ENCODE measurements at regions not wholly inside any gene's neighbourhood (a gene's known extent, or its start where the extent isn't known, plus 50 kb on each side); places are given as distances from the start of the nearest gene placed in this dataset.

GRCh38 chr10:36256166-36256565 lies 614.1 kb upstream of the FZD8 start:
- TF ChIP-seq YY1 (IDR thresholded peaks at IDR 0.05; ENCODE audit: insufficient read depth, insufficient read length) = no peak
- no peak for TF ChIP-seq SUZ12 (IDR thresholded peaks at IDR 0.05; ENCODE audit: extremely low read depth, insufficient read depth, insufficient read length)
- no peak for TF ChIP-seq ZNF274 (IDR thresholded peaks at IDR 0.05; ENCODE audit: low read depth, low read length)

GRCh38 chr10:36254199-36254598 lies 612.1 kb upstream of the FZD8 start:
- no peak overlapping the region for H3K9ac ChIP-seq (ENCODE audit: insufficient read length, low read depth)
- no peaks in the 10 kb centered on the region for H3K4me1 ChIP-seq (ENCODE audit: insufficient read depth, insufficient read length)
- no peak overlapping the region for H3K4me3 ChIP-seq (ENCODE audit: insufficient read length, low read depth)
- no peaks in the 10 kb centered on the region for H3K36me3 ChIP-seq (ENCODE audit: insufficient read depth, insufficient read length, low read length)
- TF ChIP-seq YY1 (IDR thresholded peaks at IDR 0.05; ENCODE audit: insufficient read depth, insufficient read length) = no peak
- TF ChIP-seq SUZ12 (IDR thresholded peaks at IDR 0.05; ENCODE audit: extremely low read depth, insufficient read depth, insufficient read length) = no peak
- no peak for TF ChIP-seq ZNF274 (IDR thresholded peaks at IDR 0.05; ENCODE audit: low read depth, low read length)
- no peaks in the 10 kb centered on the region for H3K27me3 ChIP-seq (ENCODE audit: insufficient read depth, insufficient read length)
- DNase-seq (ENCODE audit: low read depth, low spot score) = no peak
- H3K9me3 ChIP-seq (ENCODE audit: insufficient read depth, low read length) = no peaks in the 10 kb centered on the region

More at GRCh38 chr10:36256166-36256565, 614.1 kb upstream of the FZD8 start:
- H3K36me3 ChIP-seq (ENCODE audit: insufficient read depth, insufficient read length, low read length) = no peaks in the 10 kb centered on the region
- H3K27me3 ChIP-seq (ENCODE audit: insufficient read depth, insufficient read length) = no peaks in the 10 kb centered on the region
- H3K4me1 ChIP-seq (ENCODE audit: insufficient read depth, insufficient read length) = no peaks in the 10 kb centered on the region
- no peak overlapping the region for H3K9ac ChIP-seq (ENCODE audit: insufficient read length, low read depth)
- no peaks in the 10 kb centered on the region; the same call in 1 of the 2 replicates for H3K9me3 ChIP-seq (ENCODE audit: insufficient read depth, low read length)
- DNase-seq (ENCODE audit: low read depth, low spot score) = no peak
- H3K4me3 ChIP-seq (ENCODE audit: insufficient read length, low read depth) = no peak overlapping the region

- Histone ChIP-seq H3K4me3 (ENCODE audit: insufficient read length, low read depth) (no peak overlapping the region), H3K9ac (ENCODE audit: insufficient read length, low read depth) (no peak overlapping the region), H3K9me3 (ENCODE audit: insufficient read depth, low read length) (no peaks in the 10 kb centered on the region), H3K36me3 (ENCODE audit: insufficient read depth, insufficient read length, low read length) (no peaks in the 10 kb centered on the region), H3K4me1 (ENCODE audit: insufficient read depth, insufficient read length) (no peaks in the 10 kb centered on the region), H3K27me3 (ENCODE audit: insufficient read depth, insufficient read length) (no peaks in the 10 kb centered on the region)
- no peak for DNase-seq (ENCODE audit: low read depth, low spot score)
- TF ChIP-seq ZNF274 (IDR thresholded peaks at IDR 0.05; ENCODE audit: low read depth, low read length) (no peak), SUZ12 (IDR thresholded peaks at IDR 0.05; ENCODE audit: extremely low read depth, insufficient read depth, insufficient read length) (no peak), YY1 (IDR thresholded peaks at IDR 0.05; ENCODE audit: insufficient read depth, insufficient read length) (no peak)
Measured at GRCh38 chr10:36253731-36254130, 611.6 kb upstream of the FZD8 start.

GRCh38 chr10:36251068-36251467 lies 609.0 kb upstream of the FZD8 start:
- H3K4me1 ChIP-seq (ENCODE audit: insufficient read depth, insufficient read length) = no peaks in the 10 kb centered on the region
- no peaks in the 10 kb centered on the region for H3K9me3 ChIP-seq (ENCODE audit: insufficient read depth, low read length)
- no peaks in the 10 kb centered on the region for H3K27me3 ChIP-seq (ENCODE audit: insufficient read depth, insufficient read length)
- no peak overlapping the region for H3K9ac ChIP-seq (ENCODE audit: insufficient read length, low read depth)
- H3K4me3 ChIP-seq (ENCODE audit: insufficient read length, low read depth) = no peak overlapping the region
- H3K36me3 ChIP-seq (ENCODE audit: insufficient read depth, insufficient read length, low read length) = no peaks in the 10 kb centered on the region
- no peak for DNase-seq (ENCODE audit: low read depth, low spot score)
- no peak for TF ChIP-seq YY1 (IDR thresholded peaks at IDR 0.05; ENCODE audit: insufficient read depth, insufficient read length)
- TF ChIP-seq SUZ12 (IDR thresholded peaks at IDR 0.05; ENCODE audit: extremely low read depth, insufficient read depth, insufficient read length) = no peak

- H3K4me1 ChIP-seq (ENCODE audit: insufficient read depth, insufficient read length) = no peaks in the 10 kb centered on the region
- TF ChIP-seq ZNF274 (IDR thresholded peaks at IDR 0.05; ENCODE audit: low read depth, low read length) (no peak), SUZ12 (IDR thresholded peaks at IDR 0.05; ENCODE audit: extremely low read depth, insufficient read depth, insufficient read length) (no peak), YY1 (IDR thresholded peaks at IDR 0.05; ENCODE audit: insufficient read depth, insufficient read length) (no peak)
- H3K27me3 ChIP-seq (ENCODE audit: insufficient read depth, insufficient read length) = no peaks in the 10 kb centered on the region
- no peak for DNase-seq (ENCODE audit: low read depth, low spot score)
- H3K36me3 ChIP-seq (ENCODE audit: insufficient read depth, insufficient read length, low read length) = no peaks in the 10 kb centered on the region
- no peaks in the 10 kb centered on the region for H3K9me3 ChIP-seq (ENCODE audit: insufficient read depth, low read length)
- no peak overlapping the region for H3K4me3 ChIP-seq (ENCODE audit: insufficient read length, low read depth)
- H3K9ac ChIP-seq (ENCODE audit: insufficient read length, low read depth) = no peak overlapping the region
Measured at GRCh38 chr10:36248304-36248981, 606.3 kb upstream of the FZD8 start.

- H3K9ac ChIP-seq (ENCODE audit: insufficient read length, low read depth) = no peak overlapping the region
- H3K27me3 ChIP-seq (ENCODE audit: insufficient read depth, insufficient read length) = no peaks in the 10 kb centered on the region
- H3K9me3 ChIP-seq (ENCODE audit: insufficient read depth, low read length) = no peaks in the 10 kb centered on the region
- no peak for DNase-seq (ENCODE audit: low read depth, low spot score)
- no peaks in the 10 kb centered on the region for H3K36me3 ChIP-seq (ENCODE audit: insufficient read depth, insufficient read length, low read length)
- no peak overlapping the region for H3K4me3 ChIP-seq (ENCODE audit: insufficient read length, low read depth)
- no peaks in the 10 kb centered on the region for H3K4me1 ChIP-seq (ENCODE audit: insufficient read depth, insufficient read length)
- TF ChIP-seq SUZ12 (IDR thresholded peaks at IDR 0.05; ENCODE audit: extremely low read depth, insufficient read depth, insufficient read length) = no peak
- no peak for TF ChIP-seq ZNF274 (IDR thresholded peaks at IDR 0.05; ENCODE audit: low read depth, low read length)
- TF ChIP-seq YY1 (IDR thresholded peaks at IDR 0.05; ENCODE audit: insufficient read depth, insufficient read length) = no peak
Measured at GRCh38 chr10:36247478-36247877, 605.4 kb upstream of the FZD8 start.

- TF ChIP-seq YY1 (IDR thresholded peaks at IDR 0.05; ENCODE audit: insufficient read depth, insufficient read length) = no peak
- no peak for TF ChIP-seq SUZ12 (IDR thresholded peaks at IDR 0.05; ENCODE audit: extremely low read depth, insufficient read depth, insufficient read length)
- TF ChIP-seq ZNF274 (IDR thresholded peaks at IDR 0.05; ENCODE audit: low read depth, low read length) = no peak
- H3K27me3 ChIP-seq (ENCODE audit: insufficient read depth, insufficient read length) = no peaks in the 10 kb centered on the region
- DNase-seq (ENCODE audit: low read depth, low spot score) = no peak
- no peaks in the 10 kb centered on the region for H3K9me3 ChIP-seq (ENCODE audit: insufficient read depth, low read length)
- no peaks in the 10 kb centered on the region for H3K4me1 ChIP-seq (ENCODE audit: insufficient read depth, insufficient read length)
- no peak overlapping the region for H3K9ac ChIP-seq (ENCODE audit: insufficient read length, low read depth)
- no peaks in the 10 kb centered on the region for H3K36me3 ChIP-seq (ENCODE audit: insufficient read depth, insufficient read length, low read length)
- no peak overlapping the region for H3K4me3 ChIP-seq (ENCODE audit: insufficient read length, low read depth)
Measured at GRCh38 chr10:36236931-36237330, 594.8 kb upstream of the FZD8 start.

Data from NT2/D1 (cell line).